Astrocyte (in vitro differentiated cells and primary cell): ENCODE measurements at regions not wholly inside any gene's neighbourhood (a gene's known extent, or its start where the extent isn't known, plus 50 kb on each side); places are given as distances from the start of the nearest gene placed in this dataset.

ENCODE experiments used
- DNase-seq: peaks from one replicate; pipeline ENCODE4 v3.0.0-alpha.2; 2010; ENCODE audit warnings: low read depth
- FAIRE-seq: peaks from 2 replicates; lab custom pipeline; 2011; peaks lifted over from hg19 to GRCh38; lab: Jason Lieb, UNC
- H2AFZ ChIP-seq: 2 replicates; pipeline ENCODE4 v1.6.0; 2012; ENCODE audit warnings: low read depth, low read length, inconsistent platforms
- H3K27ac ChIP-seq: 2 replicates; pipeline ENCODE4 v1.5.1; 2011; ENCODE audit warnings: low read depth, low read length, inconsistent platforms
- H3K27me3 ChIP-seq: 2 replicates; pipeline ENCODE4 v1.6.0; 2011; ENCODE audit warnings: low read length, inconsistent platforms; ENCODE audit not compliant: insufficient read depth
- H3K36me3 ChIP-seq: 2 replicates; pipeline ENCODE4 v1.5.1; 2011; ENCODE audit warnings: low read length, inconsistent platforms; ENCODE audit not compliant: insufficient read depth
- H3K4me1 ChIP-seq: 2 replicates; pipeline ENCODE4 v1.5.1; 2011; ENCODE audit warnings: low read length, inconsistent platforms; ENCODE audit not compliant: insufficient read depth
- H3K4me2 ChIP-seq: 2 replicates; pipeline ENCODE4 v1.6.0; 2012; ENCODE audit warnings: low read length, inconsistent platforms
- H3K4me3 ChIP-seq: 2 replicates; pipeline ENCODE4 v1.5.1; 2011; ENCODE audit warnings: low read depth, mild to moderate bottlenecking, low read length, inconsistent platforms; ENCODE audit not compliant: insufficient read depth
- H3K79me2 ChIP-seq: 2 replicates; pipeline ENCODE4 v1.6.0; 2012; ENCODE audit warnings: mild to moderate bottlenecking, low read length, inconsistent platforms; ENCODE audit not compliant: insufficient read depth
- H3K9ac ChIP-seq: 2 replicates; pipeline ENCODE4 v1.6.0; 2012; ENCODE audit warnings: mild to moderate bottlenecking, low read length, inconsistent platforms
- H3K9me3 ChIP-seq: 2 replicates; pipeline ENCODE4 v1.5.1; 2012; ENCODE audit warnings: low read depth, mild to moderate bottlenecking, low read length, inconsistent platforms; ENCODE audit not compliant: insufficient read depth
- H4K20me1 ChIP-seq: 2 replicates; pipeline ENCODE4 v1.6.0; 2012; ENCODE audit warnings: low read length, inconsistent platforms; ENCODE audit not compliant: insufficient read depth
- H3K27ac Mint-ChIP-seq: one replicate; pipeline ENCODE4 v1.8.0; 2021; ENCODE audit warnings: mild to moderate bottlenecking, mixed read lengths; ENCODE audit not compliant: unreplicated experiment
- H3K27me3 Mint-ChIP-seq: one replicate; pipeline ENCODE4 v1.8.0; 2021; ENCODE audit warnings: low read depth, mixed read lengths; ENCODE audit not compliant: unreplicated experiment
- H3K36me3 Mint-ChIP-seq: one replicate; pipeline ENCODE4 v1.8.0; 2021; ENCODE audit warnings: low read depth, mixed read lengths; ENCODE audit not compliant: unreplicated experiment
- H3K4me1 Mint-ChIP-seq: one replicate; pipeline ENCODE4 v1.8.0; 2021; ENCODE audit warnings: low read depth, mixed read lengths; ENCODE audit not compliant: unreplicated experiment
- H3K4me3 Mint-ChIP-seq: one replicate; pipeline ENCODE4 v1.8.0; 2021; ENCODE audit warnings: mild to moderate bottlenecking, moderate library complexity, mixed read lengths; ENCODE audit not compliant: unreplicated experiment
- H3K9me3 Mint-ChIP-seq: one replicate; pipeline ENCODE4 v1.8.0; 2021; ENCODE audit warnings: mild to moderate bottlenecking, mixed read lengths; ENCODE audit not compliant: unreplicated experiment
- EZH2 ChIP-seq: IDR thresholded peaks from 2 replicates; pipeline ENCODE4 v1.6.1; 2012; ENCODE audit warnings: mild to moderate bottlenecking, low read length, inconsistent platforms; ENCODE audit not compliant: insufficient read depth
- TF ChIP-seq, protein P1 (sequence below): IDR thresholded peaks from 2 replicates; pipeline ENCODE4 v1.5.1; 2011; ENCODE audit warnings: low read depth, mild to moderate bottlenecking, inconsistent platforms, low read length, moderate library complexity; ENCODE audit not compliant: insufficient read depth

DNA sequence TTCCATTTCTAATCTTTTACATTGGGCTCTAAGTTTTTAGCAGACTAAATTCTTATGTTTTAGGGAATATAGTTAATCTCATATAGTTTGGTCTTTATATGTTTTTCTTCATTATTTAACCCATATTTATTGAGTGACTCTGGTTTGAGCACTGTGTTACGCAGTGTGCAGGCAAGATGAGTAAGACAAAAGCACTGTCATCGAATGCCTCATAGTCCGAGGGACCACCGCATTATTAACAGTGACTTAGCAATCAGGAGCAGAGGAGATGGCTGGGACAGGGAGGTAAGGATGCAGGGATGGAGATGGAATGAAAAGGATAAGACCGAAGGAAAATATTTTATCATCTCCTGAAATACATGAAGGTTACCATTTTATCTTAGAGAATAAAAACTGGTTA lies 65.2 kb upstream of the CTSC start:
- peak overlapping the region; percentile 76 for H3K27ac Mint-ChIP-seq
- DNase-seq (peak; percentile 60), FAIRE-seq (no peak)
- no peak overlapping the region for H3K4me3 Mint-ChIP-seq
- no peaks in the 10 kb centered on the region for H3K36me3 Mint-ChIP-seq
- H3K4me3 ChIP-seq, result no peak overlapping the region
- peak overlapping the region; percentile 78 for H3K4me2 ChIP-seq
- H3K27ac ChIP-seq, result peak overlapping the region; percentile 82
- H3K4me1 ChIP-seq, result peaks cover 16% of the 10 kb centered on the region
- no peak overlapping the region for H2AFZ ChIP-seq
- H3K9ac ChIP-seq, result peak overlapping the region; percentile 38
- no peaks in the 10 kb centered on the region for H3K27me3 Mint-ChIP-seq
- H3K36me3 ChIP-seq, result no peaks in the 10 kb centered on the region
- no peaks in the 10 kb centered on the region for H3K27me3 ChIP-seq
- H3K9me3 Mint-ChIP-seq, result no peaks in the 10 kb centered on the region
- H3K9me3 ChIP-seq, result no peaks in the 10 kb centered on the region
- no peaks in the 10 kb centered on the region for H3K79me2 ChIP-seq
- H3K4me1 Mint-ChIP-seq, result peaks cover 45% of the 10 kb centered on the region
- TF ChIP-seq, protein P1, sequence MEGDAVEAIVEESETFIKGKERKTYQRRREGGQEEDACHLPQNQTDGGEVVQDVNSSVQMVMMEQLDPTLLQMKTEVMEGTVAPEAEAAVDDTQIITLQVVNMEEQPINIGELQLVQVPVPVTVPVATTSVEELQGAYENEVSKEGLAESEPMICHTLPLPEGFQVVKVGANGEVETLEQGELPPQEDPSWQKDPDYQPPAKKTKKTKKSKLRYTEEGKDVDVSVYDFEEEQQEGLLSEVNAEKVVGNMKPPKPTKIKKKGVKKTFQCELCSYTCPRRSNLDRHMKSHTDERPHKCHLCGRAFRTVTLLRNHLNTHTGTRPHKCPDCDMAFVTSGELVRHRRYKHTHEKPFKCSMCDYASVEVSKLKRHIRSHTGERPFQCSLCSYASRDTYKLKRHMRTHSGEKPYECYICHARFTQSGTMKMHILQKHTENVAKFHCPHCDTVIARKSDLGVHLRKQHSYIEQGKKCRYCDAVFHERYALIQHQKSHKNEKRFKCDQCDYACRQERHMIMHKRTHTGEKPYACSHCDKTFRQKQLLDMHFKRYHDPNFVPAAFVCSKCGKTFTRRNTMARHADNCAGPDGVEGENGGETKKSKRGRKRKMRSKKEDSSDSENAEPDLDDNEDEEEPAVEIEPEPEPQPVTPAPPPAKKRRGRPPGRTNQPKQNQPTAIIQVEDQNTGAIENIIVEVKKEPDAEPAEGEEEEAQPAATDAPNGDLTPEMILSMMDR, result no peak
- TF ChIP-seq EZH2, result no peak
- H4K20me1 ChIP-seq, result no peaks in the 10 kb centered on the region

DNA sequence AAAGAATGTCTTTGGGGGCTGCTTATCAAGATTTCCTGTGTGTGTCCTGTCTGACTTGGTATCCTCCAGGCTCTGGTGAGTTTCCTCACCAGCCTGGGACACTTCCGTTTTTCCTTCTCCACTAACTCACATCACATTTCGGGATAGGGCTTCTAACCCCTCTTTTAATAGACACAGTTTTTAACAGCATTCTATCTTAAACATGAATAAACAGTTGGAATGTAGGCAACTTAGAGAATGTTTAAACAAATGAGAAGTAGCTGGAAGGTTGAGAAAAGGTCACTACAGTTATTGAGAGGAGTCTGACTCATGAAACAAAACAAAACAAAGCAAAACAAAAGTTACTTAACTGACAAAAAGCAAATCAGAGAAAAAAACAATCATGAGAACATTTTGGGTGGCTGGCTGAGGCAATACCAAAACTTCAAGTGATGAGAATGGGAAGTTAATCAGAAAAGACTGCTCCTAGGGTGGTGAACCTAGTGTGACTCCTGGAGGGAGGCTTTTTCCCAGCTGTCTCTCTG lies 64.7 kb upstream of the CTSC start:
- no peak overlapping the region for H3K4me3 Mint-ChIP-seq
- peak; percentile 97 for FAIRE-seq
- H3K4me3 ChIP-seq, result peak overlapping the region; percentile 21

More for the DNA sequence above, 64.7 kb upstream of the CTSC start:
- Histone ChIP-seq H3K4me1 (peaks cover 16% of the 10 kb centered on the region), H2AFZ (no peak overlapping the region), H3K9me3 (no peaks in the 10 kb centered on the region), H3K79me2 (no peaks in the 10 kb centered on the region), H3K36me3 (no peaks in the 10 kb centered on the region), H3K27me3 (no peaks in the 10 kb centered on the region), H4K20me1 (no peaks in the 10 kb centered on the region), H3K4me2 (peak overlapping the region; percentile 78), H3K9ac (peak overlapping the region; percentile 38), H3K27ac (peak overlapping the region; percentile 82)
- DNase-seq, result peak; percentile 90
- Mint-ChIP-seq H3K27ac (peak overlapping the region; percentile 66), H3K4me1 (peaks cover 49% of the 10 kb centered on the region), H3K27me3 (no peaks in the 10 kb centered on the region), H3K9me3 (peaks cover 1% of the 10 kb centered on the region), H3K36me3 (no peaks in the 10 kb centered on the region)
- TF ChIP-seq, protein P1, result no peak
- no peak for TF ChIP-seq EZH2
